GM12878 (cell line): ENCODE measurements at regions not wholly inside any gene's neighbourhood (a gene's known extent, or its start where the extent isn't known, plus 50 kb on each side); places are given as distances from the start of the nearest gene placed in this dataset.

Experiments
- CHD2 ChIP-seq: IDR thresholded peaks from 2 replicates; pipeline ENCODE4 v1.6.1; 2011; ENCODE audit warnings: low read depth, low read length, improper control_type of control experiment, borderline replicate concordance
- MTA2 ChIP-seq: fragments of 450-650 bp; IDR thresholded peaks from 2 replicates; pipeline ENCODE4 v1.6.1; 2016; ENCODE audit warnings: low read depth, mild to moderate bottlenecking, moderate library complexity
- PML ChIP-seq: IDR thresholded peaks from 2 replicates; pipeline ENCODE4 v1.6.1; 2012; ENCODE audit warnings: low read length, inconsistent platforms
- RAD21 ChIP-seq: IDR thresholded peaks from 2 replicates; pipeline ENCODE4 v1.6.1; 2011; ENCODE audit warnings: mild to moderate bottlenecking, low read depth, low read length, moderate library complexity; ENCODE audit not compliant: insufficient read depth
- SMARCA5 ChIP-seq: fragments of 450-650 bp; IDR thresholded peaks from 2 replicates; pipeline ENCODE4 v1.6.1; 2017; ENCODE audit warnings: mild to moderate bottlenecking
- SREBF2 ChIP-seq: IDR thresholded peaks from 2 replicates; pipeline ENCODE4 v1.6.1; 2012; ENCODE audit warnings: mild to moderate bottlenecking, low read length
- TF ChIP-seq, protein P1 (sequence below), 3 experiments: IDR thresholded peaks in 2 of 3; conservative IDR thresholded peaks in 1 of 3; 2 replicates each; pipeline ENCODE4 v1.5.1; 2011; ENCODE audit warnings: low read depth in 3 of 3, low read length in 3 of 3, mild to moderate bottlenecking in 3 of 3, control low read depth in 2 of 3, moderate library complexity in 2 of 3, inconsistent platforms in 1 of 3, mixed read lengths in 1 of 3; ENCODE audit not compliant: control insufficient read depth in 2 of 3, insufficient read depth in 1 of 3; ENCODE audit errors: extremely low read depth in 1 of 3
- TF ChIP-seq, protein P2 (sequence below): IDR thresholded peaks from 2 replicates; pipeline ENCODE4 v1.6.1; 2011; ENCODE audit warnings: low read depth, mild to moderate bottlenecking, low read length, moderate library complexity, borderline replicate concordance; ENCODE audit errors: extremely low read depth

DNA sequence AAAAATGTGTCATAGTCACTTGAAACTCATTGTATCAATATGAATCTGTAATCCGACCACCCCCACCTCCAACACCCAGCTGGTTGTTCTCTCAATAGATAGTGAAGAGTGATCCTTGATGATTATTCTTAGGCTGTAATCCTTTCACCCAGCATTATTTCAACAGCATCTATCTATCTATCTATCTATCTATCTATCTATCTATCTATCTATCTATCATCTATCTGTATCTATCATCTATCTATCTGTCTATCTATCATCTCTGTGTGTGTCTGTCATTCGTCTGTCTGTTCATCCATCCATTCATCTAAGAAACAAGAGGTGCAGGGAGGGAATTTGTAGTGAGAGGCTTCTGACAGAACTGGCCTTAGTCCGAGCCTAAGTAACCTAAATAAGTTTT, 78.7 kb upstream of the IGSF10 start:
- no peak for TF ChIP-seq SREBF2
- TF ChIP-seq, protein P1, sequence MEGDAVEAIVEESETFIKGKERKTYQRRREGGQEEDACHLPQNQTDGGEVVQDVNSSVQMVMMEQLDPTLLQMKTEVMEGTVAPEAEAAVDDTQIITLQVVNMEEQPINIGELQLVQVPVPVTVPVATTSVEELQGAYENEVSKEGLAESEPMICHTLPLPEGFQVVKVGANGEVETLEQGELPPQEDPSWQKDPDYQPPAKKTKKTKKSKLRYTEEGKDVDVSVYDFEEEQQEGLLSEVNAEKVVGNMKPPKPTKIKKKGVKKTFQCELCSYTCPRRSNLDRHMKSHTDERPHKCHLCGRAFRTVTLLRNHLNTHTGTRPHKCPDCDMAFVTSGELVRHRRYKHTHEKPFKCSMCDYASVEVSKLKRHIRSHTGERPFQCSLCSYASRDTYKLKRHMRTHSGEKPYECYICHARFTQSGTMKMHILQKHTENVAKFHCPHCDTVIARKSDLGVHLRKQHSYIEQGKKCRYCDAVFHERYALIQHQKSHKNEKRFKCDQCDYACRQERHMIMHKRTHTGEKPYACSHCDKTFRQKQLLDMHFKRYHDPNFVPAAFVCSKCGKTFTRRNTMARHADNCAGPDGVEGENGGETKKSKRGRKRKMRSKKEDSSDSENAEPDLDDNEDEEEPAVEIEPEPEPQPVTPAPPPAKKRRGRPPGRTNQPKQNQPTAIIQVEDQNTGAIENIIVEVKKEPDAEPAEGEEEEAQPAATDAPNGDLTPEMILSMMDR (IDR thresholded peaks at IDR 0.05 in 2 of 3, conservative IDR thresholded peaks at IDR 0.05 in 1 of 3; ENCODE audit: control insufficient read depth in 2 of 3, extremely low read depth in 1 of 3, insufficient read depth in 1 of 3, low read depth in 3 of 3, low read length in 3 of 3): no peak
- no peak for TF ChIP-seq MTA2
- TF ChIP-seq PML: no peak
- TF ChIP-seq CHD2: no peak
- no peak for TF ChIP-seq SMARCA5
- TF ChIP-seq RAD21: no peak
- TF ChIP-seq, protein P2, sequence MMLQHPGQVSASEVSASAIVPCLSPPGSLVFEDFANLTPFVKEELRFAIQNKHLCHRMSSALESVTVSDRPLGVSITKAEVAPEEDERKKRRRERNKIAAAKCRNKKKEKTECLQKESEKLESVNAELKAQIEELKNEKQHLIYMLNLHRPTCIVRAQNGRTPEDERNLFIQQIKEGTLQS: no peak
